ENCODE measurements at regions not wholly inside any gene's neighbourhood (a gene's known extent, or its start where the extent isn't known, plus 50 kb on each side); places are given as distances from the start of the nearest gene placed in this dataset.
"Not testable (repeated sequence)": the region's sequence is repeated elsewhere in the genome, so short reads cannot be mapped to it uniquely, and the experiment has no call there.

DNA sequence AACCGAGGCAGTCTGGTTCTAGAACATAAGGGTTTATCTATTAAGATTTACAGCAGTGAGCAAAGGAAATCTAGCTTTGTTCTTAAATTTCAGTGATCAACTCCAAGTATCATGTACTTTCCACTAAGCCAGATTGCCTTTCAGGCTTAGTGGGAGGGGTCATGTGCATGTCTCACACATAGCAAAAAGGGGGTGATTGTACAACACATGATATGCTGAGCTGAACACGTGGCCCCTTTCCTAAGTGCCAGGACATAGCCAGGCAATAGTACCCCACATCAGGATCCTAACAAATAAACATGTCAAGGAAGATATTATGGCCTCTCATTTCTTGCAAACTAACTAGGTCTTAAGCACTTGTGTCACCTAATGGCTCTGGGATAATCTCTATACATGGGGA lies 347.2 kb downstream of the C12orf75 start:
- Histone ChIP-seq H3K36me3 (ENCODE audit: control insufficient read depth in 2 of 3, insufficient read depth in 3 of 3, low read length in 3 of 3) (no peaks in the 10 kb centered on the region), H3K4me3 (ENCODE audit: low read length in 3 of 3) (no peak overlapping the region), H3K27me3 (ENCODE audit: control insufficient read depth, insufficient read depth, low read length) (no peaks in the 10 kb centered on the region), H3K9ac (ENCODE audit: low read length in 3 of 3) (no peak overlapping the region), H3K27ac (ENCODE audit: low read depth in 2 of 2, low read length in 2 of 2) (no peak overlapping the region), H3K4me1 (ENCODE audit: control insufficient read depth in 2 of 3, insufficient read depth in 2 of 3, low read depth in 1 of 3, low read length in 3 of 3) (peaks cover 0 to 3% (median 0%) of the 10 kb centered on the region in 3 donors), H3K9me3 (ENCODE audit: control insufficient read depth in 2 of 3, insufficient read depth in 1 of 3, low read length in 3 of 3) (no peaks in the 10 kb centered on the region)
- FAIRE-seq: no peak
- DNase-seq: no peak
- TF ChIP-seq, protein P1, sequence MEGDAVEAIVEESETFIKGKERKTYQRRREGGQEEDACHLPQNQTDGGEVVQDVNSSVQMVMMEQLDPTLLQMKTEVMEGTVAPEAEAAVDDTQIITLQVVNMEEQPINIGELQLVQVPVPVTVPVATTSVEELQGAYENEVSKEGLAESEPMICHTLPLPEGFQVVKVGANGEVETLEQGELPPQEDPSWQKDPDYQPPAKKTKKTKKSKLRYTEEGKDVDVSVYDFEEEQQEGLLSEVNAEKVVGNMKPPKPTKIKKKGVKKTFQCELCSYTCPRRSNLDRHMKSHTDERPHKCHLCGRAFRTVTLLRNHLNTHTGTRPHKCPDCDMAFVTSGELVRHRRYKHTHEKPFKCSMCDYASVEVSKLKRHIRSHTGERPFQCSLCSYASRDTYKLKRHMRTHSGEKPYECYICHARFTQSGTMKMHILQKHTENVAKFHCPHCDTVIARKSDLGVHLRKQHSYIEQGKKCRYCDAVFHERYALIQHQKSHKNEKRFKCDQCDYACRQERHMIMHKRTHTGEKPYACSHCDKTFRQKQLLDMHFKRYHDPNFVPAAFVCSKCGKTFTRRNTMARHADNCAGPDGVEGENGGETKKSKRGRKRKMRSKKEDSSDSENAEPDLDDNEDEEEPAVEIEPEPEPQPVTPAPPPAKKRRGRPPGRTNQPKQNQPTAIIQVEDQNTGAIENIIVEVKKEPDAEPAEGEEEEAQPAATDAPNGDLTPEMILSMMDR (IDR thresholded peaks at IDR 0.05; ENCODE audit: borderline replicate concordance, extremely low read depth, insufficient read depth): no peak
- intact Hi-C loops (cut with DNase I): no loop called here

DNA sequence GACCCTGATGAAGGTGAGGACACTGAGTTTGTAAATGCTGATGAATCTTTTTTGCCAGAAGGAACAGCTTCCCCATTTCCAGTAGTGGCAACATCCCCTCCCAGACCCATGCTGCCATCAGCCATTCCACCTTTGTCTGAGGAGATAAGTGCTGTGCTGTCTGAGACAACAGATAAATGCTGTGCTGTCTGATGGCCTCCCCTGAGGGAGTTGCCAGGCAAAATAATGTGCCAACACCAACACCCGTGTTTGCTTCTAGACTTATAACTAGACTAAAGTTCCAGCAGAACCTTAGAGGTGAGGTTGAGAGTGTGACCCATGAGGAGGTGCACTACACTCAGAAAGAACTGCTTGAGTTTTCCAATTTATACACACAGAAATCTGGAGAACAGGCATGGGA lies 349.5 kb downstream of the C12orf75 start:
- TF ChIP-seq, protein P1 (IDR thresholded peaks at IDR 0.05; ENCODE audit: borderline replicate concordance, extremely low read depth, insufficient read depth): no peak
- intact Hi-C loops (cut with DNase I): no loop called here
- Histone ChIP-seq H3K4me1 (ENCODE audit: control insufficient read depth in 2 of 3, insufficient read depth in 2 of 3, low read depth in 1 of 3, low read length in 3 of 3) (peaks cover 0 to 3% (median 0%) of the 10 kb centered on the region in 3 donors), H3K4me3 (ENCODE audit: low read length in 3 of 3) (no peak overlapping the region), H3K36me3 (ENCODE audit: control insufficient read depth in 2 of 3, insufficient read depth in 3 of 3, low read length in 3 of 3) (no peaks in the 10 kb centered on the region), H3K27me3 (ENCODE audit: control insufficient read depth, insufficient read depth, low read length) (no peaks in the 10 kb centered on the region), H3K9ac (ENCODE audit: low read length in 3 of 3) (no peak overlapping the region), H3K27ac (ENCODE audit: low read depth in 2 of 2, low read length in 2 of 2) (no peak overlapping the region), H3K9me3 (ENCODE audit: control insufficient read depth in 2 of 3, insufficient read depth in 1 of 3, low read length in 3 of 3) (no peaks in the 10 kb centered on the region)
- DNase-seq (no peak), FAIRE-seq (no peak)

DNA sequence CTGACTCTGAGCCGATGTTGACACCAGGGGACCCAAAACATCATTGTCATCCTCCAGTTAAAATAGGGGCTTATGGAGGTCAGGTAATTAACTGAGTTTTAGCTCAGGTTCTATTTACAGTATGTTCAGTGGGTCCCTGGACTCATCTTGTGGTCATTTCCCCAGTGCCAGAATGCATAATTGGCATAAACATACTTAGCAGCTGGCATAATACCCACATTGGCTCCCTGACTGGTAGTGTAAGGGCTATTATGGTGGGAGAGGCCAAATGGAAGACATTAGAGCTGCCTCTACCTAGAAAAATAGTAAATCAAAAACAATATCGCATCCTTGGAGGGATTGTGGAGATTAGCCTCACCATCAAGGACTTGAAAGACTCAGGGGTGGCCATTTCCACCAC lies 350.9 kb downstream of the C12orf75 start:
- H3K27ac ChIP-seq (ENCODE audit: low read depth in 2 of 2, low read length in 2 of 2): no peak overlapping the region
- no peaks in the 10 kb centered on the region for H3K9me3 ChIP-seq (ENCODE audit: control insufficient read depth in 2 of 3, insufficient read depth in 1 of 3, low read length in 3 of 3)
- H3K4me3 ChIP-seq (ENCODE audit: low read length in 3 of 3): no peak overlapping the region
- peaks cover 0 to 2% (median 0%) of the 10 kb centered on the region in 3 donors for H3K4me1 ChIP-seq (ENCODE audit: control insufficient read depth in 2 of 3, insufficient read depth in 2 of 3, low read depth in 1 of 3, low read length in 3 of 3)
- TF ChIP-seq, protein P1 (IDR thresholded peaks at IDR 0.05; ENCODE audit: borderline replicate concordance, extremely low read depth, insufficient read depth): no peak
- intact Hi-C loops (cut with DNase I): no loop called here
- no peak for DNase-seq
- no peak for FAIRE-seq
- H3K36me3 ChIP-seq (ENCODE audit: control insufficient read depth in 2 of 3, insufficient read depth in 3 of 3, low read length in 3 of 3): no peaks in the 10 kb centered on the region
- no peak overlapping the region for H3K9ac ChIP-seq (ENCODE audit: low read length in 3 of 3)
- H3K27me3 ChIP-seq (ENCODE audit: control insufficient read depth, insufficient read depth, low read length): no peaks in the 10 kb centered on the region

DNA sequence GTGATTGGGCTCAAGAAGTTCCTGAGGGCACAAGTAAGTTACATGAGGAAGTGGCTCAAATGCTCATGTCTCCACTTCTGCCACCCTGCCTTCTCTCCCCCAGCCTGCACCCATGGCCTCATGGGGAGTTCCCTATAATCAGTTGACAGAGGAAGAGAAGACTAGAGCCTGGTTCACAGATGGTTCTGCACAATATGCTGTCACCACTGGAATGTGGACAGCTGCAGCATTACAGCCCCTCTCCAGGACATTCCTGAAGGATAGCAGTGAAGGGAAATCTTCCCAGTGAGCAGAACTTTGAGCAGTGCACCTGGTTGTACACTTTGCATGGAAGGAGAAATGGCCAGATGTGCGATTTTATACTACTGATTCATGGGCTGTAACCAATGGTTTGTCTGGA lies 352.3 kb downstream of the C12orf75 start:
- H3K9ac ChIP-seq (ENCODE audit: low read length in 3 of 3); H3K4me3 ChIP-seq (ENCODE audit: low read length in 3 of 3); FAIRE-seq; H3K4me1 ChIP-seq (ENCODE audit: control insufficient read depth in 2 of 3, insufficient read depth in 2 of 3, low read depth in 1 of 3, low read length in 3 of 3); H3K36me3 ChIP-seq (ENCODE audit: control insufficient read depth in 2 of 3, insufficient read depth in 3 of 3, low read length in 3 of 3); intact Hi-C loops (cut with DNase I); H3K27me3 ChIP-seq (ENCODE audit: control insufficient read depth, insufficient read depth, low read length); H3K27ac ChIP-seq (ENCODE audit: low read depth in 2 of 2, low read length in 2 of 2); H3K9me3 ChIP-seq (ENCODE audit: control insufficient read depth in 2 of 3, insufficient read depth in 1 of 3, low read length in 3 of 3): not testable (repeated sequence)
- peak in 1 of 5 donors; percentile 25 for DNase-seq

DNA sequence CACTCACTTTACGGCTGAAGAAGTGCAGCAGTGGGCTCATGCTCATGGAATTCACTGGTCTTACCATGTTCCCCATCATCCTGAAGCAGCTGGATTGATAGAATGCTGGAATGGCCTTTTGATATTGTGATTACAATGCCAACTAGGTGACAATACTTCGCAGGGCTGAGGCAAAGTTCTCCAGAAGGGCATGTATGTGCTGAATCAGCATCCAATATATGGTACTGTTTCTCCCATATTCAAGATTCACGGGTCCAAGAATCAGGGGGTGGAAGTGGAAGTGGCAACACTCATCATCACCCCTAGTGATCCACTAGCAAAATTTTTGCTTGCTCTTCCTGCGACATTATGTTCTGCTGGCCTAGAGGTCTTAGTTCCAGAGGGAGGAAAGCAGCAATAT lies 353.3 kb downstream of the C12orf75 start:
- DNase-seq; intact Hi-C loops (cut with DNase I); H3K4me1 ChIP-seq (ENCODE audit: control insufficient read depth in 2 of 3, insufficient read depth in 2 of 3, low read depth in 1 of 3, low read length in 3 of 3); H3K4me3 ChIP-seq (ENCODE audit: low read length in 3 of 3); H3K36me3 ChIP-seq (ENCODE audit: control insufficient read depth in 2 of 3, insufficient read depth in 3 of 3, low read length in 3 of 3); FAIRE-seq; H3K27ac ChIP-seq (ENCODE audit: low read depth in 2 of 2, low read length in 2 of 2); H3K9ac ChIP-seq (ENCODE audit: low read length in 3 of 3); H3K27me3 ChIP-seq (ENCODE audit: control insufficient read depth, insufficient read depth, low read length); H3K9me3 ChIP-seq (ENCODE audit: control insufficient read depth in 2 of 3, insufficient read depth in 1 of 3, low read length in 3 of 3): not testable (repeated sequence)

Data from kidney (tissue), 13 donors.